ENCODE measurements at regions not wholly inside any gene's neighbourhood (a gene's known extent, or its start where the extent isn't known, plus 50 kb on each side); places are given as distances from the start of the nearest gene placed in this dataset.

GRCh38 chr9:107867738-107868137, 378.2 kb upstream of the KLF4 start:
- Histone ChIP-seq H3K9me3 (ENCODE audit: control insufficient read depth, insufficient read depth, low read length) (no peaks in the 10 kb centered on the region), H3K27ac (ENCODE audit: low read depth, low read length) (no peak overlapping the region), H3K9ac (ENCODE audit: low read depth, low read length) (no peak overlapping the region), H3K4me1 (ENCODE audit: control insufficient read depth, insufficient read depth, low read length) (peaks cover 11% of the 10 kb centered on the region), H3K4me3 (ENCODE audit: low read depth, low read length) (no peak overlapping the region), H3K36me3 (ENCODE audit: control insufficient read depth, insufficient read depth, low read length) (no peaks in the 10 kb centered on the region), H3K27me3 (ENCODE audit: control insufficient read depth, insufficient read depth, low read length) (no peaks in the 10 kb centered on the region)

- Histone ChIP-seq H3K4me1 (ENCODE audit: control insufficient read depth, insufficient read depth, low read length) (peaks cover 3% of the 10 kb centered on the region), H3K4me3 (ENCODE audit: low read depth, low read length) (no peak overlapping the region), H3K9me3 (ENCODE audit: control insufficient read depth, insufficient read depth, low read length) (no peaks in the 10 kb centered on the region), H3K27me3 (ENCODE audit: control insufficient read depth, insufficient read depth, low read length) (no peaks in the 10 kb centered on the region), H3K9ac (ENCODE audit: low read depth, low read length) (no peak overlapping the region), H3K27ac (ENCODE audit: low read depth, low read length) (no peak overlapping the region), H3K36me3 (ENCODE audit: control insufficient read depth, insufficient read depth, low read length) (no peaks in the 10 kb centered on the region)
These were observed 377.2 kb upstream of the KLF4 start for GRCh38 chr9:107866711-107867311.

- no peak overlapping the region for H3K27ac ChIP-seq (ENCODE audit: low read depth, low read length)
- H3K4me3 ChIP-seq (ENCODE audit: low read depth, low read length): no peak overlapping the region
- H3K36me3 ChIP-seq (ENCODE audit: control insufficient read depth, insufficient read depth, low read length): no peaks in the 10 kb centered on the region
- no peaks in the 10 kb centered on the region for H3K4me1 ChIP-seq (ENCODE audit: control insufficient read depth, insufficient read depth, low read length)
- no peak overlapping the region for H3K9ac ChIP-seq (ENCODE audit: low read depth, low read length)
- no peaks in the 10 kb centered on the region for H3K9me3 ChIP-seq (ENCODE audit: control insufficient read depth, insufficient read depth, low read length)
- H3K27me3 ChIP-seq (ENCODE audit: control insufficient read depth, insufficient read depth, low read length): no peaks in the 10 kb centered on the region
These were observed 373.8 kb upstream of the KLF4 start for GRCh38 chr9:107863396-107863795.

GRCh38 chr9:107862881-107863280, 373.3 kb upstream of the KLF4 start:
- no peak overlapping the region for H3K4me3 ChIP-seq (ENCODE audit: low read depth, low read length)
- no peak overlapping the region for H3K27ac ChIP-seq (ENCODE audit: low read depth, low read length)
- H3K4me1 ChIP-seq (ENCODE audit: control insufficient read depth, insufficient read depth, low read length): no peaks in the 10 kb centered on the region
- H3K9me3 ChIP-seq (ENCODE audit: control insufficient read depth, insufficient read depth, low read length): no peaks in the 10 kb centered on the region
- H3K27me3 ChIP-seq (ENCODE audit: control insufficient read depth, insufficient read depth, low read length): no peaks in the 10 kb centered on the region
- no peak overlapping the region for H3K9ac ChIP-seq (ENCODE audit: low read depth, low read length)
- no peaks in the 10 kb centered on the region for H3K36me3 ChIP-seq (ENCODE audit: control insufficient read depth, insufficient read depth, low read length)

GRCh38 chr9:107862323-107862722, 372.8 kb upstream of the KLF4 start:
- Histone ChIP-seq H3K36me3 (ENCODE audit: control insufficient read depth, insufficient read depth, low read length) (no peaks in the 10 kb centered on the region), H3K9me3 (ENCODE audit: control insufficient read depth, insufficient read depth, low read length) (no peaks in the 10 kb centered on the region), H3K9ac (ENCODE audit: low read depth, low read length) (no peak overlapping the region), H3K4me3 (ENCODE audit: low read depth, low read length) (no peak overlapping the region), H3K27ac (ENCODE audit: low read depth, low read length) (no peak overlapping the region), H3K27me3 (ENCODE audit: control insufficient read depth, insufficient read depth, low read length) (no peaks in the 10 kb centered on the region), H3K4me1 (ENCODE audit: control insufficient read depth, insufficient read depth, low read length) (no peaks in the 10 kb centered on the region)

GRCh38 chr9:107861075-107861474, 371.5 kb upstream of the KLF4 start:
- H3K27me3 ChIP-seq (ENCODE audit: control insufficient read depth, insufficient read depth, low read length): no peaks in the 10 kb centered on the region

GRCh38 chr9:107858260-107858659, 368.7 kb upstream of the KLF4 start:
- Histone ChIP-seq H3K4me1 (ENCODE audit: control insufficient read depth, insufficient read depth, low read length) (no peaks in the 10 kb centered on the region), H3K36me3 (ENCODE audit: control insufficient read depth, insufficient read depth, low read length) (no peaks in the 10 kb centered on the region), H3K27ac (ENCODE audit: low read depth, low read length) (no peak overlapping the region), H3K4me3 (ENCODE audit: low read depth, low read length) (no peak overlapping the region), H3K27me3 (ENCODE audit: control insufficient read depth, insufficient read depth, low read length) (no peaks in the 10 kb centered on the region), H3K9ac (ENCODE audit: low read depth, low read length) (no peak overlapping the region), H3K9me3 (ENCODE audit: control insufficient read depth, insufficient read depth, low read length) (peaks cover 7% of the 10 kb centered on the region; the same call in 1 of the 2 replicates)

More at GRCh38 chr9:107861075-107861474, 371.5 kb upstream of the KLF4 start:
- Histone ChIP-seq H3K36me3 (ENCODE audit: control insufficient read depth, insufficient read depth, low read length) (no peaks in the 10 kb centered on the region), H3K9ac (ENCODE audit: low read depth, low read length) (no peak overlapping the region), H3K27ac (ENCODE audit: low read depth, low read length) (no peak overlapping the region), H3K9me3 (ENCODE audit: control insufficient read depth, insufficient read depth, low read length) (no peaks in the 10 kb centered on the region), H3K4me3 (ENCODE audit: low read depth, low read length) (no peak overlapping the region), H3K4me1 (ENCODE audit: control insufficient read depth, insufficient read depth, low read length) (no peaks in the 10 kb centered on the region)

GRCh38 chr9:107856633-107857032, 367.1 kb upstream of the KLF4 start:
- Histone ChIP-seq H3K27me3 (ENCODE audit: control insufficient read depth, insufficient read depth, low read length) (no peaks in the 10 kb centered on the region), H3K9me3 (ENCODE audit: control insufficient read depth, insufficient read depth, low read length) (peaks cover 7% of the 10 kb centered on the region; the same call in 1 of the 2 replicates), H3K4me1 (ENCODE audit: control insufficient read depth, insufficient read depth, low read length) (no peaks in the 10 kb centered on the region), H3K4me3 (ENCODE audit: low read depth, low read length) (no peak overlapping the region), H3K36me3 (ENCODE audit: control insufficient read depth, insufficient read depth, low read length) (no peaks in the 10 kb centered on the region), H3K9ac (ENCODE audit: low read depth, low read length) (no peak overlapping the region), H3K27ac (ENCODE audit: low read depth, low read length) (no peak overlapping the region)

- peaks cover 7% of the 10 kb centered on the region; the same call in 1 of the 2 replicates for H3K9me3 ChIP-seq (ENCODE audit: control insufficient read depth, insufficient read depth, low read length)
- no peak overlapping the region for H3K27ac ChIP-seq (ENCODE audit: low read depth, low read length)
- no peak overlapping the region for H3K4me3 ChIP-seq (ENCODE audit: low read depth, low read length)
- H3K27me3 ChIP-seq (ENCODE audit: control insufficient read depth, insufficient read depth, low read length): no peaks in the 10 kb centered on the region
- H3K4me1 ChIP-seq (ENCODE audit: control insufficient read depth, insufficient read depth, low read length): no peaks in the 10 kb centered on the region
- no peak overlapping the region for H3K9ac ChIP-seq (ENCODE audit: low read depth, low read length)
- no peaks in the 10 kb centered on the region for H3K36me3 ChIP-seq (ENCODE audit: control insufficient read depth, insufficient read depth, low read length)
These were observed 365.6 kb upstream of the KLF4 start for GRCh38 chr9:107855164-107855563.

GRCh38 chr9:107853461-107853860, 363.9 kb upstream of the KLF4 start:
- Histone ChIP-seq H3K9ac (ENCODE audit: low read depth, low read length) (no peak overlapping the region), H3K4me3 (ENCODE audit: low read depth, low read length) (no peak overlapping the region)

GRCh38 chr9:107852891-107853290, 363.3 kb upstream of the KLF4 start:
- Histone ChIP-seq H3K9me3 (ENCODE audit: control insufficient read depth, insufficient read depth, low read length) (peaks cover 7% of the 10 kb centered on the region; the same call in 1 of the 2 replicates), H3K4me3 (ENCODE audit: low read depth, low read length) (no peak overlapping the region), H3K36me3 (ENCODE audit: control insufficient read depth, insufficient read depth, low read length) (no peaks in the 10 kb centered on the region), H3K27ac (ENCODE audit: low read depth, low read length) (no peak overlapping the region), H3K27me3 (ENCODE audit: control insufficient read depth, insufficient read depth, low read length) (no peaks in the 10 kb centered on the region), H3K4me1 (ENCODE audit: control insufficient read depth, insufficient read depth, low read length) (0 out of 2 replicates have a peak, but pooled peaks cover 5% of the 10 kb centered on the region), H3K9ac (ENCODE audit: low read depth, low read length) (no peak overlapping the region)

More at GRCh38 chr9:107853461-107853860, 363.9 kb upstream of the KLF4 start:
- H3K4me1 ChIP-seq (ENCODE audit: control insufficient read depth, insufficient read depth, low read length): 0 out of 2 replicates have a peak, but pooled peaks cover under 1% of the 10 kb centered on the region
- no peaks in the 10 kb centered on the region for H3K27me3 ChIP-seq (ENCODE audit: control insufficient read depth, insufficient read depth, low read length)
- H3K27ac ChIP-seq (ENCODE audit: low read depth, low read length): no peak overlapping the region
- H3K9me3 ChIP-seq (ENCODE audit: control insufficient read depth, insufficient read depth, low read length): peaks cover 7% of the 10 kb centered on the region; the same call in 1 of the 2 replicates
- H3K36me3 ChIP-seq (ENCODE audit: control insufficient read depth, insufficient read depth, low read length): no peaks in the 10 kb centered on the region

Measured in HUES48 (cell line).